ENCODE measurements at regions not wholly inside any gene's neighbourhood (a gene's known extent, or its start where the extent isn't known, plus 50 kb on each side); places are given as distances from the start of the nearest gene placed in this dataset.

DNA sequence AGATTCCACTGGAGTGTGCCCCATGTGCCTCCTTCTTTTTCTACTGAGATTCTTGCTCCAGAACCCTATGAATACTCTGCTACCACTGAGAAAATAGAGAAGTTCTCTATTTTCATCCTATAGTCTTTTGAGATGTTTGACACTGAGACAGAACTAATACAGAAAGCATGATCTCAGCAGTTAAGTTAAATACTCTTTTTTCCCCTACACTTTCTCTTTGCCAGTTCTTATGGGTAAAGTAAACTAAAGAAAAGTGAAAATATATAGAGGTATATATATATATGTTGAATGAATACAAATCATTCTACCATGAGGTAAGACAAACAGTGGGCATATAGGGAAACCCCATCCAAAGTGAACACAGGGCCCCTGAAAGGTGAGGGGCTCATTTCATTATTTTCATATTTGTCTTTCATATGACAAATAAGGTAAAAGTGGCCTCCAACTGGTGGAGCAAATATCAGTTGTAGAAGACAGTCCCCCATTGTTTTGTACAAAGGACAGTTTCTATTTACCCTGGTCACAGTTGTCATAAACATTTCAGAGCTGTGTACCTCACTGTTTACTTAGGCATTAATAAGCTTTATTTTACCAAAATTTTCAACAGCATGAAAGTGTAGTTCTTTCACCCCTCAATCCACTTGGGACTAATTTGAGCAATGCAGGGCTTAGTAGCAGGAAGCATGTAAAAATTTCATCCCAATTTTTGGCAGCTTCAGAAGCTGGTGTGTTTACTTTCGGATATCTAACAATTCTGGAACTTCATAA lies 188.3 kb upstream of the MARCKS start:
- TF ChIP-seq SIN3A (IDR thresholded peaks at IDR 0.05; ENCODE audit: borderline replicate concordance, insufficient read depth, low read length), result no peak
- no peak for TF ChIP-seq REST (IDR thresholded peaks at IDR 0.05; ENCODE audit: insufficient read depth in 1 of 2, low read depth in 2 of 2, low read length in 2 of 2)
- TF ChIP-seq POLR2AphosphoS5 (IDR thresholded peaks at IDR 0.05; ENCODE audit: low read depth, low read length), result no peak
- no peak for TF ChIP-seq TAF1 (IDR thresholded peaks at IDR 0.05; ENCODE audit: borderline replicate concordance, insufficient read depth, low read length)
- TF ChIP-seq FOXP2 (optimal IDR thresholded peaks at IDR 0.05; ENCODE audit: borderline replicate concordance, extremely low read depth, extremely low read length, insufficient read depth), result no peak
